22Rv1 (cell line): ENCODE measurements at regions not wholly inside any gene's neighbourhood (a gene's known extent, or its start where the extent isn't known, plus 50 kb on each side); places are given as distances from the start of the nearest gene placed in this dataset.

Experiments
- CTCF ChIP-seq: fragments of 450-650 bp; IDR thresholded peaks from 2 replicates; pipeline ENCODE4 v1.5.1; 2017; ENCODE audit warnings: mild to moderate bottlenecking
- ZFX ChIP-seq: fragments of 450-650 bp; IDR thresholded peaks from 2 replicates; pipeline ENCODE4 v1.6.1; 2017; ENCODE audit warnings: antibody characterized with exemption, borderline replicate concordance

- no peak for TF ChIP-seq CTCF
- TF ChIP-seq ZFX, result no peak
These were observed 52.3 kb upstream of the TMEM229A start for GRCh38 chr7:124085179-124085578.
